NOMO-1 (cell line): ENCODE measurements at regions not wholly inside any gene's neighbourhood (a gene's known extent, or its start where the extent isn't known, plus 50 kb on each side); places are given as distances from the start of the nearest gene placed in this dataset.
"Not testable (repeated sequence)": the region's sequence is repeated elsewhere in the genome, so short reads cannot be mapped to it uniquely, and the experiment has no call there.

Source experiments
- DNase-seq, 2 experiments: peaks; one replicate each; lab custom pipeline; 2025; ENCODE audit not compliant: unreplicated experiment in 2 of 2; lab: John Stamatoyannopoulos, UW

DNA sequence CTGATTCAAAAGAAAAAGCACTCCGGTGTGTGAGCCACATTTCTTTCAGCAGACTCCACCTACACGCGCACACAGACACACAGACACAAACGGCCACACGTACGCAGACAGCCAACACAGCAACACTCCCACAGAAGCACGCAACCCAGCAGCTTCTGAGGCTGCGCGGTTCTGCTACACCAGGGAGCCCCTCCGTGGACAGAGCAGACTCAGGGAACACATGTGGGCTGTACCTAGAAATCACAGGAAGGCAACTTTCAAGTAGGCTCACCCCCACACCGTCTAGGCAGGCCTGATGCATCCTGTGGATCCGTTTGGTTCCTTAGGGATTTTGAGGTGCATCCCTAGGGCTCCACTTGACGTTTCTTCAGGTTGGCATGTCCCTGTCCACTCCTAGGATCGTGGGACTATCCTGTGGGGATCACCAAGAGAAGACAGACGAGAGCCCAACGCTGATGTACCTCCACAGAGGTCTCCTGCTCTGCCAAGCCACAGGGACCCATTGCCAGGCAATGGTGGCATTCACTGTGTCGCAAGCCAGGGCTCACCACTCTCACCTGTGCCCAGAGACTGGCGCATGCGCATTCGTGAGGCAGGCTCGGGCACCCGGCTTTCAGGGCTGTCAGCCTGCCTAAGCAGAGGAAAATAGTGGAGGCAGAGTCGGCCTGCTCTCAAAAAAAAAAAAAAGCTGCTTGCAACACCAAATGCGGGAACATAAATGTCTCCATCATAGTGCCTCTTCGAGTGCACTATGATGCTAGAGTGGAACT lies 2333.3 kb downstream of the TP53TG3F start:
- DNase-seq: no peak

DNA sequence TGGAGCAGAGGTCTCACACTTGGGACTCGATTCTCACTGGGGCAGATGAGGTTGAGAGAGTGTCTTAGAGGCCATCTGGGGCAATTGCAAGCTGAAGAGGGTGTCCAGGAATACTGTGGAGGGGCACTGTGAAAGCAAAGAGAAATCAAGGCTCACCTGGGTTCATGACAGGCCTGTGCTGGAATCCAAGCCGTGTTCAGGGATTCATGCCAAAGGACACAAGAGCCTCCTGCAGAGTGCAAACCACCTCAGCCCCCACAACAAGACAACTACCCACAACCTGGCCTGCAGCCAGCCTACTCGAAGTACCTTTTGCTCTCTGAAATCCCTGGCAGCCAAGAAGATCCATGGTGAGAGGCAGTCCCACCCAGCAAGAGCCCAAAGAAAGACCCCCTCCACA lies 2334.2 kb downstream of the TP53TG3F start:
- DNase-seq: no peak

DNA sequence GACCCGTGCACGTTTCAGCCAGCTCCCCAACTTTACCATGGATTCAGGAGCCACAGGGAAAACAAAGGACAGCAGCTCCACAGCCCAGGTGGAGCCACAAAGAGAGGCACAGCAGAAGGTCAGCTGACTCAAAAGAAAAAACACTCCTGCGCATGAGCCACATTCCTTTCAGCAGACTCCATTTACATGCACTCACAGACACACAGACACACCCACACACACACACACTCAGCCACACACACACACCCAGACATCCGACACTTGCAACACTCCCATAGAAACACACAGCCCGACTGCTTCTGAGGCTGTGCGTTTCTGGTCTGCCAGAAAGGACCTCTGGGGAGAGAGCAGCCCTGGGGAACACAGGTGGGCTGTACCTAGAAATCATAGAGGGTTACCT lies 2335.5 kb downstream of the TP53TG3F start:
- no peak for DNase-seq

DNA sequence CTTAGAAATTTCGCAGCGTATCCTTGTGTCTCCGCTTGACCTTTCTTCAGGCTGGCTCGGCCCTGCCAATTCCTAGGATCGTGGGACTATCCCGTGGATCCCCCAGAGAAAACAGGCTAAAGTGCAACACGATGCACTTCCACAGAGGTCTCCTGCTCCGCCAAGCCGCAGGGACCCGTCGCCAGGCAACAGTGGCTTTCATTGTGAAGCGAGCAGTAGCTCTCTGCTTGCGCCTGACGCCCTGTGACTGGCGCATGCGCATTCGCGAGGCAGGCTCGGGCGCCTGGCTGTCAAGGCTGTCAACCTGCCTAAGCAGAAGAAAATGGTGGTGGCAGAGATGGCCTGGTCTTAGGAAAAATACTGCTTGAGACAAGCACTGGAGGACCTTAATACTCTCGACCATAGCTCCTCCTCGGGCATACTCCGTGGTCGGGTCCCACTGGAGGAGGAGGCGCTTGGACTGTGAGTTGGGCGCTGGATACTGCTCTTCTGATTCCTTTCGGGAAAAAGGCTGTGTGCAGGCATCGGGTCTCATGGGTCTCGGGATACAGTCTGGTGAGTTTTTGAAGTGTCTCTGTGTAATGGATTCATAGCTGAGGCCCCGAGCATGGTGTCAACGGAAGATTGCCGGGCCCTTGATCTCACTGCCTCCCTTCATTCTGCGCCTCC lies 2336.1 kb downstream of the TP53TG3F start:
- no peak for DNase-seq

DNA sequence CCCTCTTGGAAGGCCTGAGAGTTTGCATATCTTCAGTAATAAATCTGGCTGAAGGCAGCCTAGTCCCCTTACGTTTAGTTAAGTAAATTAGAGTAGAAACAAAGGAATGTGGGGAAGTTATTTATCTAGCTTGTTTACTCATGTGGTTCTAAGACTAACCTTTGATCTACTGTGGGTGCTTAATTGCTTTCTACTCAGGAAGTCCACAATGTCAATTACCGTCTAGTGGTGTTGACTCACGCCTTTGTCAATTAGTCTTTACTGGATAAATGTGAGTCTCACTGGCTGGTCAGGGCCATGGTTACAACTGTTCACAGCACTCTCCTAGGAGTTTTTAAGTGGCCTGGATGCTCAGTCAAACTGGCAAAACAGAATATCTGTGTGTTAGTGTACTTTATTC lies 2338.4 kb downstream of the TP53TG3F start:
- DNase-seq: no peak

DNA sequence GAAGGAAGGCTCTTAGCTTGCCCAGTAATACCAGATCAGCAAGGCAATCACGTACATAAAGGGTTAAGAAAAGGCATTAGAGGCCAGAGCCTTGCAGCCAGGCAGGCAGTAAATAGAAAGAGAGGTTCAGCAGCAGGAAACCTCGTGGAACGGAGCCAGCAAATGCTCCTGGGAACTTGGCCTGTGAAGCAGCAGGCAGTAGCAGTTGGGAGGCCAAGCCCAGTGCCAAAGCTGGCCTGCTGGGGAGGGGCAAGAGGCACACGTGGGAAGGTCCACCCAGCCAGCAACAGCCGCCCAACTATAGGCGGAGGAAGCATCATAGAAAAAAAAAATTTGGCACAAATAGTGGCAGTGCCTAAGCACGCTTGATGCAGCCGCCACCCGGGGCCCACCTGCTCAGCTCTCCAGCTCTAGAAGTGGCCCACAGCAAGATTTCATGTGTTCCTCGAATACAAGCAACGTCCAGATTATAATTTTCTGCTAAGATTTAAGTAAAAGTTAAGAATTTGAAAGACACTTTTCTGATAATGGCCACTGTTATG lies 2339.5 kb downstream of the TP53TG3F start:
- no peak for DNase-seq

DNA sequence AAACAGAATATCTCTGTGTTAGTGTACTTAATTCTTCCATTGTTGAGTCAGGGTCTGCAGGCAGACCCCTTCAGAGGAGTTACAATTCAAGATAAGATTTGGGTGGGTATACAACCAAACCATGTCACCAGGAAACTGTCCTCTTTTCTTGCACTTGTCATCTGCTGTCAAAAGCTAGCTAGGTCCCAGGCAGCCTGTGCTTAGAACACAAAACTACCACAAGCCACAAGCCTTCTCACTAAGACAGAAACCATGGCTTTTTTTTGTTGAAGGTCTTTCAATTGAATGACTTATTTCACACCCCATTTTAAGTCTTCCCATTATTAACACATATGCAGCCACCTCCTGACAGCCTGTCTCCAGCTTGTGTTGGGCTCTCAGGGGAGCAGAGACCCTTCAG lies 2345.1 kb downstream of the TP53TG3F start:
- DNase-seq: not testable (repeated sequence)

DNA sequence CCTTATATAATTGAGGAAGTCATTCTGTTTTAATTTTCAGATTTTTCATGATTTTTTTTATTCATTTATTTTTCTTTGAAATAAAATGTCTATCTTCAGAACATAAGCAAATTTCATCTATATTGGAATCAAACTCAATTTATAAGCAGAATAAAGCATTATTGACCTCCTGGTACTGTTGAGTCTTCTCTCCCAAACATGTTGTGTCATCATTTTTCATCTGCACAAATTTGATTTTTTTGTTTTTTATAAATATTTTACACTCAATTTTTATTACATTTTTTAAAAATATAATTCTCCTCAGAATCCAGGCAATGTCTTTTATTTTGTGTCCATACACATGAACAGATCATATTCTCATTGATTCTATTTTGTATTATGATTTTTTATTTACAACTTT lies 2363.9 kb downstream of the TP53TG3F start:
- DNase-seq: no peak

DNA sequence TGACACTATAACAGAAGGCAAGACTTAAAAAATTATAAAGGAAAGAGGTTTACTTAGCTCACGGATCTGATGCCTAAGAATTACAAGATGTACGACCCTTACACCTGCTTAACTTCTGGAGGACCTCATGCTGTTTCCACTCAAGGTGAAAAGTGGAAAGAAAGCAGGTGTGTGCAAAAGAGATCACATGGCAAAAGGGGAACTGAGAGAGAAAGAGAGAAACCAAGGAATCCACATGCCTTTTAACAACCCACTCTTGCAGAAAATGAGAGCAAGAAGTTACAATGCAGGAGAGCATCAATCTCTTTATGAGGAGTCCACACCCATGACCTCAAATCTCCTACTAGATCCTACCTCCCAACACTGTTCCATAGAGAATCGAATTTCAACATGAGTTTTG lies 2382.2 kb downstream of the TP53TG3F start:
- no peak for DNase-seq

DNA sequence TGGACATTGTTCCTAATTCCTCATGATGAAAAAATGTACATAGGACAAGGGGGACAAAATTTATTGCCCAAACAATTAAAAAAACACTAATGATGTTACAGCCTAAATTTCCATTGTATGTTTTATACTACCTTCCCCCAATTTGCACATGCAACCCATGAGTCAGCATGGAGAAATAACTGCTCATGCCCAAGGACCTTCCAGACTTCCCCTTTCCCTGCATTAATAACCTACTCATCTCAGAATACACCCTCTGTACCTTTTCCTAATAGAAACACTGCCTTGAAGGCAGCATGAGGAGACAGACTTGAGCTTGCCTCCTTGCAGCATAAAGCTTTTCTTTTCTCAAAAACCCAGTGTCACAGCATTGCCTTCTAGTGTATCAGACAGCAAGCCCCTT lies 2402.8 kb downstream of the TP53TG3F start:
- peak; percentile 59 to 71 for DNase-seq

DNA sequence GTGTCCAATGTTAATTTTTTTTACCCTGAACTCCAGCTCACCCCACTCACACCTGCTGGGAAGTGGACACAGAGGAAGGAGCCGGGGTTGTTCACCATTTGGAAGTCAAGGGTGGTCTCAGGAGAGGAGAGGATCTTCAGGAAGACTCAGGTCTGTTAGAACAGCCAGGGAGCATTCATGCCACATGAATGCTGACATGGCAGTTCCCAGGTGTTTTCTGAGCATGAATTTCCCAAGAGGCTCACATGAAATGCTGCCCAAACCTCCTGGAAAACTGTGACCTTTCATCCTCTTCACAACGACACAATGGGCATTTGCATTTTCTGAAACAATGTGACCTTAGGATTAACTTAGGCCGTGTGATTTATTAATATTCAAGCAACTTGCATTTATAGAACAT lies 2409.2 kb downstream of the TP53TG3F start:
- DNase-seq: no peak

DNA sequence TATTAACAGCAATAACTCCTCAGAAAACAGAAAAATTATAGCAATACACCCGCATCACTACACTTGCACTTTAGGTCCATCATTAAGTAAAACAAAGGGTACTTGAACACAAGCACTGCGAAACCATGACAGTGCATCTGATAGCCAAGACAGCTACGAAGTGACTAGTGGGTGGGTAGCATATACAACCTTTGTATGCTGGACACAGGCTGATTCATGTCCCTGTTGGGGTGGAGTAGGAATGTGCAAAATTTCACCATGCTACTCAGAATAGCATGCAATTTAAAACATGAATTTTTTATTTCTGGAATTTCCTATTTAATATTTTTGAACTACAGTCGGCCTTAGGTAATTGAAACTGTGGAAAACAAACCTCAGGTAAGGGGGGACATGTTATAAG lies 2414.1 kb downstream of the TP53TG3F start:
- DNase-seq: no peak

DNA sequence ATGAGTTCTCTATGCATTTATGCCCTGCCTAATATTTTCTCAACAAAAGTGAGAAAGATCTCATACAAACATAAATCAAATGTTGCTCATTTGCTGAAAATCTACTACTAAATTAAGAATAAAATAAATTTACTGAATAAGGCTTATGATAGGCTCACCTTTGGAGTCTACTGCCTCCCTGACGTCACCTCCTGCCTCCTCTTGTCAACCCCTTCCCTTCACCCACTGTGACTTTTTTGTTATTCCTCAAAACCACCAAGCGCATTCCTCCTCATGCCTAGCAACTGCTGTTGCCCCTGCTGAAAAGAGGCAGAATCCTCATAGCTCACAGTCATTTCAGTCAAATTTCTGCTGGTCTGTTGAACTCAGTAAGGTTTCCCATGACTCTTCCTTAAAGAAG lies 2422.2 kb downstream of the TP53TG3F start:
- no peak for DNase-seq

DNA sequence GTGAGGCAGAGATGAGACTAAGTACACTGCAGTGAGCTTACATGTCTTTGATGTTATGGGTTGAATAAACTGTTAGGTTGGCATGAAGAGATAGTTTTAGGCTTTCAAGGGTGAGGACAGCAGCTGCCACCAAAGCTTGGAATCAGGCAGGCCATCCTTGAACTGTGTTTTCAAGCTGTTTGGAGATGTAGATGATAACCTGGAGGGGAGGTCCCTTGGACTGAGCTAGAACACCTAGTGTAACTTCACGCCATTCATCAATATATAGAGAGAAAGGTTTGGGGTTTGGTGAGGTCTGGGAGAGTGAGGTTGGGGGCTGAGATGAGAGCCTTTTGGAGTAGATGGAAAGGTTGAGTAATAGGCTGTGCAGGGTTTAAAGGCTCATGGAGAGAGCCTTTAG lies 2447.0 kb downstream of the TP53TG3F start:
- DNase-seq: no peak

DNA sequence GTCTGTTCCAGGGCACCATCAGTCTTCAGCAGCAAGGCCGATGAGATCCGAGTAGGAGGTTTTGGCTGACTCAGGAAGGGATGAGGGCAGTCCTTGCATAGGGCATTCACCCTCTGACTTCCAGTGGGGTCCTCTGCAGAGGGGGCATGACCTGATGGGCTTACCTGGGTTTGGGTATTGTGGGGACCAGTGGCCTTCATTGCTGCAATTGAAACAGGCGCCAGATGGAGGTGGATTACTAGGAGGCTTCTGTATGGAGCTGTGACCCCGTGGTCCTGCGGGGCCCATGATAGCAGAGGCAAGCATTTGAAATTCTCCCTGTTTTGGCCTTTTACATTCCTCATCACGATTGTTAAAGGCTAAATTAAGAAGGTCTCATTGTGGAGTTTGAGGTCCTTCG lies 2448.7 kb downstream of the TP53TG3F start:
- DNase-seq: no peak

DNA sequence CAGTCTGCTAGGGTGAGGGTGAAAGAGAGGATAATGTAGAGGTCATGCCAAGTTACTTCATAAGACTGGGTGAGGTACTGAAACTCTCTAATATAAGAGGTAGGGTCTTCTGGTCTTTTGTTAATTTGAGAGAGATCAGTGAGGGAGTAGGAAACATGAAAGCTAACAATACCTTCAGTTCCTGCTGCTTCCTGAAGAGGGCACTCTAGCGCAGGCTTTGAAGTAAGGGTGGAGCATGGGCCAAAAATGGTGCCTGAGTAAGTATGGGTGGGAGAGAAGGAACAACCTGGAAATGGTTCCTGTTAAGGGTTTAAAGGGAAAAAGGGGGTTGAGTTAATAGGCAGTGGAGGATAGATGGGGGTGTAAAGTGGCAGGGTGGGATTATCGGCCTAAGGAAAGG lies 2449.5 kb downstream of the TP53TG3F start:
- DNase-seq: peak in 1 of 2 experiments; percentile 0

DNA sequence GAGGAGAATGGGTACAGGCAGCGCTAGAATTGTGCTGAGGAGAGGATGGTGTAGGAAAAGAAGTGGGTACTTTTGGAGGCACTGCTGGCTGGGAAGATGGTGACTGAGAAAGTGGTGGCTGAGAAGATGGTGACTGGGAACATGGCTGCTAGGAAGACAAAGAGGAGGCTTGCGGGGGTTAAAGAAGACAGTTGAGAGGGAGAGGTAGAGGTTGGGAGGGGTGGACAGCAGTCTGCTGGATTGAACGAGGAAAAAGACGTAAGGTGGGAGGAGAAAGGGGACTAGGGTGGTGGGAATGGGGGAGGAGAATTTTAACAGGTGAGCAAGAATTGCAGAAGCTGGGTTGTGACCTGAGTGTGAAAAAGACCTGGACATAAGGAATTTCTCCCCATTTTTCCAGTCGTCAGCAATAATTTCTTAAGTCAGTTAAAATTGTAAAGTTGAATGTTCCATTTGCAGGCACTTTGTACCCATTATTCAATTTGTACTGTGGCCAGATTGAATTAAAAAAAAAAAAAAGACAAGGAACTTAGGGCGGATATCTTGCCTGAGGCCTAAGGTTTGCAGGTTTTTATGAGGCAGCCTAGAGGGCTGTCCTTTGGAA lies 2450.0 kb downstream of the TP53TG3F start:
- no peak for DNase-seq

DNA sequence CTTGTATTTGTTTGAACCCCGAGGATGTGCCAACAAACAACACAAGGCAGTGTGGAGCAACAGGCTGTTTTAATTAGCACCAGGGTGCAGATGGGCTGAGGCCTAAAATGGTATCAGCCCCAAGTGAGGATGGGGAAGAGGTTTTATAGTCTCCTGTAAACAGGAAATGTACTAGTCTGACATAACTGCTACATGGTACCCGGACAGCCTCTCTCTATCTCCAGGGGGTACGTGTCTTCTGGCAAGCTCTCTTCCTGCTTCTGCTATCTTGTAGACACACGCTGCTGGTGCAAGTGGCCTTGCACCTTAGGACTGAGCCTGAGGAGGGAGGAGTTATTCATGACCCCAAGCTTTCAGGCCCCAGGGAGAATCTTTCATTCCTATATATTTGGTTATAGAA lies 2451.0 kb downstream of the TP53TG3F start:
- no peak for DNase-seq

DNA sequence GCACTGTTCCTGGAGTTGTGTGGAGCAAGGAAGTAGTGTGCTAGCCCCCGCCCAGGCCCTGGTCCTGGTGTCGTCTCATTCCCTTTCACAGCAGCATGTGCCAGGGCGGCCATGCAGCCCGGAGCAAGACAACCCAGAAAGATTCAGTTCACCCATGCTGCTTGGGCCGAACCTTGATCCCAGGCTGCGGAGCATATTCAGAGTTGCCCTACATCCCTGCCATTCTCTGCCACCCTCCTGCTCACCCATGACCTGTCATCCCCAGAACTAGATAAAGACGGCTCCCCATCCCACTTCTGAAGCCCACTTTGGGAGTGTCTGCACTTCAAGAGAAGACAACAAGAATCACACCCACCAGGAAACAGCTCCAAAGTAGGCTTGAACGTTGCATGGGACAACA lies 2452.5 kb downstream of the TP53TG3F start:
- DNase-seq: no peak

DNA sequence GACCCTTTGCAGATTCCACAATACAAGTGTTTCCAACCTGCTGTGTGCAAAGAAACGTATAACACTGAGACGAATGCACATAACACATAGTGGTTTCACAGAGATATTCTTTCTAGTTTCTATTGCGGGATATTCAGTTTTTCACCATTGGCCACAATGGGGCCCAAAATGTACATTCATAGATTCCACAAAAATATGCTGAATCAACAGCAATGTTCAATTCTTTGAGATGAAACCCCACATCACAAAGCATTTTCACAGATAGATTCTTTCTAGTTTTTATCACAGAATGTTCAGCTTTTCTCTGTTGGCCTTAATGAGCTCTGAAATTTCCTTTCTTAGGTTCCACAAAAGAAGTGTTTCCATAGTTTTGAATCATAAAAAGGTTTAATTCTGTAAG lies 2472.3 kb downstream of the TP53TG3F start:
- DNase-seq: no peak
